Stimulated activated CD8-positive, alpha-beta memory T cell treated with anti-CD3 and anti-CD28 coated beads, Interleukin-7, amount 100 ng/mL, for 4 hours (primary cell): ENCODE measurements at regions not wholly inside any gene's neighbourhood (a gene's known extent, or its start where the extent isn't known, plus 50 kb on each side); places are given as distances from the start of the nearest gene placed in this dataset.
"Not testable (repeated sequence)": the region's sequence is repeated elsewhere in the genome, so short reads cannot be mapped to it uniquely, and the experiment has no call there.

Experiments
- DNase-seq, 2 donors: peaks; one replicate each; pipeline ENCODE4 v3.0.0-alpha.2; 2020; ENCODE audit warnings: low read depth in 2 of 2

DNA sequence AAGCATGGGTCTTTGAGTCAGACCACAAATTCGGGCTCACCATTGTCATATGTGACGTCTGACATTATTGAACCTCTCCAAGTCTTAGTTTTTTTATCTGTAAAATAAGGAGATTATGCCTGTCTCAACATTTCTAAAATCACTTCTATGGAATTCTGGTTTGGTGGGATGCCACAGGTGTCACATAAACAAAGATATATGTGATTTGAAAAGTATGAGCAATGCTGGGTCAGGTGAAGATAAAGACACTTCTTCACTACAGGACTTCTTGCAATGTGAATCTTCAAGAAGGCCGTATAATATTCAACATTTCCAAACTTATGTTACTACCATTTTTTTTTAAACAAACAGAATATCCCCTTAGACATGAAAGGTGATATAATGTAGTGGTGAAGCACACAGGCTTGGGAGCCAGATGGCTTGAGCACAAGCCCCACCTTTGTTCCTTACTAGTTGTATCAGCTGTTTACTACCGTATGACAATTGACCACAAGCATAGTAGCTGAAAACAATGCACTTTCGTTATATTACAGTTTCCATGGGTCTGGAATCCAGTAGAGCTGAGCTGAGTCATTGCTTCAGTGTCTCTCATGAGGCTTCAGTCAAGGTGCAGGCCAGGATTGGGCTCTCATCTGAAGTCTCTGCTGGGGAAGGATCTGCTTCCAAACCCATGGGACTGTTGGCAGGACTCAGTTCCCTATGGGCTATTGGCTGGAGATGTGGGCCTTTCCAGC is 87.7 kb downstream of the UTP18 start:
- no peak for DNase-seq

GRCh38 chr17:51351080-51351479 is 90.7 kb downstream of the UTP18 start:
- no peak for DNase-seq

- no peak for DNase-seq
These were observed 91.5 kb downstream of the UTP18 start for GRCh38 chr17:51351890-51352289.

DNA sequence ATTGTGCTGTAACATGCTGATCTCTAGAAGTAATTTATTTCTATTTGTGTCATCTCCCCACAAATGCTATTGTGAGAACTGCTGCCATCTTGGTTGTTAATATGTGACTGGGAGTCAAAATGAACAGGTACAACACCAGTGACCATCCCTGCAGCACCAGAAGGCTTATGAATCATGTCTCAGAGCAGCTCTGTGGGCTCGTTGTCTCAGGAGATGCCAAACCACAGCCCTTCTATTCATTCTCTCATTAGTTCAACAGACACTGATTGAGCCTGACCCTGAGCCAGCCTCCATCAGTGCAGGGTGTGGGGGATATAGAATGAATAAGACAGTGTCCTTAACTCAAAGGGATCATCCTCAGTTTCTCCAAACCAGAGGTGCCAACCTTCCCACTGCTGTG is 92.5 kb downstream of the UTP18 start:
- DNase-seq, result no peak

GRCh38 chr17:51353296-51353695 is 93.0 kb downstream of the UTP18 start:
- no peak for DNase-seq

GRCh38 chr17:51354936-51355335 is 94.6 kb downstream of the UTP18 start:
- no peak for DNase-seq

DNA sequence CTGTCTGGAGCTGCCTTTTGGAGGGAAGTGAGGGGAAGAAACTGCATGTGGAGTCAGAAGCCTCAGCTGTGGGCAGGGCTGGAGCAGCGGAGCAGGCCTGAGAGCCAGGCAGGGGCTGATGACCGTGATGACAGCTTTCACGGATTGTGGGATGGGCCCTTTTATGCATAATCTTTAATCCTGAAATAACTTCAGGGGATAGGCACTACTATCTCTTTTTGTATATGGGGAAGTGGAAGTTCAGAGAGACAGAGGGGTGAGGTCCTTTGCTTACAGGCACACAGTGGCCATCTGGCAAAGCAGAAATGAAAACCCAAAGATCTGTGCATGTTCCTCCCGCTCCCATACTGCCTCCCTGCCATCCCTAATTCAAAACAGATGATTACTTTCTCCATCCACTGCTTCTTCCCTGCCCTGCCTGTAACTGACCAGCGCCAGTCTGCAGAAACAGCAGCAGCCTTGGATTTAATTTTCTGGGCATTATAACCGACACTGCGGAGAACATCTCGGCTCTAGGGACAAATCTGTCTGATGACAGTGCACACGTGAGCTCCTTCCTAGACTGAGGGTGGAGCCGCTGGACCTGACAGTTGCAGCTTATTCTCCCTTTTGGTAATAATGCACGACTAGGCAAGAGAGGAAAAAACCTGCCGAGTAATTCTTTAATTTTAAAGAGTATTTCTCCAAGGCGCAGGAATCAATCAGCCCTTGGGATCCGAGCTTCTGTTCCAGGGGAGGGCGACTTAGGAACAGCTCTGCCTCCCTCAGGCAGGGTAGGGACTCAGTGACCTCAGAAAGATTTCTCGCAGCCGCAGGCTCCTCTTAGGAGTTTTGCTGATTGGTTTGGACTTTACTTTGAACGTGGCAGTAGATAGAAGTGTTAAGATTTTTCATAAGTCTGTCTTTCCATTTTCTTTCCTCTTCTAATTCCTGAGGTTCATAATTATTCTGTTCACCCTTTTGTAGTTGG is 95.4 kb downstream of the UTP18 start:
- DNase-seq, result no peak

DNA sequence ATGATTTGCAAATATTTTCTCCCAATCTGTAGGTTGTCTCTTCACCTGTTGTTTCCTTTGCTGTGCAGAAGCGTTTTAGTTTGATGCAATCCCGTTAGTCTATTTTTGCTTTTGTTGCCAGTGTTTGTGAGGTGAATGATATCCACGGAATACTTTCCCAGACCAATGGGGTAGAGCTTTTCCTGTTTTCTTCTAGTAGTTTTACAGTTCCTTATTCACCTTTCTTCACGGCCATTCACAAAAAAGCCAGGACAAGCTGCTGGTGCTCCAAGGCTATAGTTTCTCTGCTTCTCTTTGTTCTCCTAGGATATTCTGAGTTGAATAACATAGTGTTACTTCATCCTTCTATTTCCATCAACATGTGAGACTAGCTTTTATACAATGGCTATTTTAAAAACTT is 98.7 kb downstream of the UTP18 start:
- no peak for DNase-seq

DNA sequence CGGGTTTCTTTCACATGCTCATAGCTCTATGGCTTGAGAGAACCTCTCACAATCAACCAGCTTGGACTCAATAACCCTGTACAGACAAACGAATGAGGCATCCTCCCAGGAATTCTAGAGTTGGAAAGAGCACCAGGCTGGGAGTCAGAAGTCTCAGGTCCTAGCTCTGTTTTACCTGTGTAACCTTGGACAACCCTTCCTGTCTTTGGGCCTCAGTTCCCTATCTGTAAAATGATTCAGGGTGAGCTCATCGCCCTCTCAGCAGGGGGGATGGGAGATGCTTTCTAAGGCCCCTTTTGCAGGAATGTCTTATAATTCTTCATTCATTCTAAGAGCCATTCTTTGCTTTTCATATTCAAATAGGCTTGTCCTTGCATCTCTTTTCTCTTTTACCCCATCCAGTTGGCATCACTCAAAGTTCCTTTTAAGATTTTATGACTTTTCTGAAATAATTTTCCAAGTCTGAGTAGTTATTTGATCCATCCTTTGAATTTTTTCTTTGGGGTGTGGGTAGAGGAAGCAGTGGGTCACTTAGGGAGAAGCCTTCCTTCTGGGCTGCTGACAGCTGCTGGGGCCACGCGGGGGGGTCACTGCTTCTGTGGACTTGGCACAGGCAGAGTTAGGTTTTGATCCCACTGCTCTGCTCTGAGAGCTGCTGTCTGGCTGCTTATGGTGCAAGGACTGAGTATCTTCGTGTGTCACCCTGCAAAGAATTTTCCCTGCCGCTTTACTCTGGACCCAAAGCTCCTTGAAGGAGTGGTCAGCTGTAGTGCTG is 102.7 kb downstream of the UTP18 start:
- DNase-seq, result no peak

GRCh38 chr17:51365090-51365489 is 104.7 kb downstream of the UTP18 start:
- DNase-seq, result no peak

DNA sequence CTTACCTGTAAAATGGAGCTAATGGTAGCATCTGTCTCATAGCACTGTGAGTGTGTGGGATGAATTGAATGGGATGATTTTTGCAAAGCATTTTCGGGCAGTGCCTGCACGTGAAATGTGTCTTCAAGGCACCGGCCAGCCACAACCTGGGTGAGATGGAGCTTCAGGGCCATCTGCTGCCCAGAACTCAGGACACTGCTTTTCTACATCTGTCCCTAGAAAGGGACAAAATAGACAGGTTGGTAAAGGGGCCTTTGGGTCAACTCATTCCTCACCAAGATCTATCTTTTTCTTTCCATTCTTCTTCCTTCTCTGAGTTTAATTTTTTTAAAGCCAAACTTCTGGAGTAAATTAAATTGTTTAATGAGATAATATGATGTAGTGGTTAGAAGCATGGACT is 106.5 kb downstream of the UTP18 start:
- no peak for DNase-seq

GRCh38 chr17:51367836-51368235 is 107.5 kb downstream of the UTP18 start:
- not testable (repeated sequence) for DNase-seq

DNA sequence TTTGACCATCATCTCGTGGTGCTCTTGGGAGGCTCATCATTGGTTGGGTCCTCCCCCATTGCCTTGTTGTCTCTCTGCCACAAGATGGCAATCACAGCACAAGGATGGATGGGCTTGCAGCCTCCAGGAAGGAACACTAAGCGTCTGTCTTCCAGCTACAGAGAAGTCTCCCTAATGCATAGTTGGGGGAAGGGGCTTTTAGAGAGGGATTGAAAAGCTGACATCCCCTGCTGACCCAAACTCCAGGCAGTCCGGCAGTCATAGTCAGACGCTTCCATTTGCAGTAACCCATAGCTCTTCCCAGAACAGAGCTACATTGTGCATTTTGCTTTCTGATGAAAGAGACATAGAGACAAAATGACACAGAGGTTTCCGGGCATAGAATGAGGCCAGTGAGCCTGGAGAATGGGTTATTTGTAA is 111.4 kb downstream of the UTP18 start:
- DNase-seq, result no peak

DNA sequence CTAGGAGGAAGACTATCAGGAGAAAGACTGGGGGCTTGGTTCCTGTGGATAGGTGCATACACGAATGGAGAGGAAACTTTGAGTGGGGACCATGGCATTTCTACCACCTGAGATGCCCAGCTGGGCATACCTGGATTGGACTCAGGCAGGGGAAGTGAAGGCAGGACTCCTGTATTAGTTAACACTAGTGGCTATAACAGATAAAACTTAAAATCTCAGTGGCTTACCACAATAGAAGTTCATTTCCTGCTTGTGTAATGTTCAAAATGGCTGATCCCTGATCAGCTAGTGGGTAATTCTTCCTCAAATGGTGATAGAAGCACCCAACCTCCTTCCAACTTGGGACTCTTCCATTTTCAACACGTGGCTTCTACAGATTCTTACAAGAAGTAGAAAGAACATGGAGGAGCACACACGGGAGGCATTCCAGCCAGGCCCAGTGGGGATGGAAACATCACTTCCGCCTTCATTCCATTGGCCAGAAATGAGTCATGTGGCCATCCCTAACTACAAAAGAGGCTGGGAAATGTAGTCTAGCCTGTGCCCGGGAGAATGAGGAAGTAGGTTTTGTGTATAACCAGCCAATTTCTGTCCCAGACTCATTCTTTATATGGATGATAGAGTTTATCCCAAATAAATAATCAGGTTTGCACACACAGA is 112.1 kb downstream of the UTP18 start:
- DNase-seq, result no peak

GRCh38 chr17:51373489-51374152 is 113.3 kb downstream of the UTP18 start:
- DNase-seq, result no peak

DNA sequence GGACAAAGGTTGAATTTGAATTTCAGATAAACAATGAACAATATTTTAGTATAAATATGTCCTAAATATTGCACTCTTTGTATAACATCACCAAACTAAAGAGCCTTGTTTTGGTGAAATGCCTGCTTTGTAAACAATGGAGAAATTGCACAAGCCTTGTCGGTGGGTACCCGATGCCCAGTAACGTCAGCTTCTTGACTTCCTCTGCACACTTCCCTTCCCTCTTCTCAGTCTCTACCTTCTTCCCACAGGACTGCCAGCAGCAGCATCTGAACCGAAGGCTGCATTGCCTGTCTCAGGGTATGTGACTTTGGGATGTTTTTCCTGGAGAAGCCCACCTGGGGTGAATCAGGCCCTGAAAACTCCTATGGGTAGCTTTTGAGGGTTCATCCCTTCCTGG is 113.9 kb downstream of the UTP18 start:
- DNase-seq, result no peak

DNA sequence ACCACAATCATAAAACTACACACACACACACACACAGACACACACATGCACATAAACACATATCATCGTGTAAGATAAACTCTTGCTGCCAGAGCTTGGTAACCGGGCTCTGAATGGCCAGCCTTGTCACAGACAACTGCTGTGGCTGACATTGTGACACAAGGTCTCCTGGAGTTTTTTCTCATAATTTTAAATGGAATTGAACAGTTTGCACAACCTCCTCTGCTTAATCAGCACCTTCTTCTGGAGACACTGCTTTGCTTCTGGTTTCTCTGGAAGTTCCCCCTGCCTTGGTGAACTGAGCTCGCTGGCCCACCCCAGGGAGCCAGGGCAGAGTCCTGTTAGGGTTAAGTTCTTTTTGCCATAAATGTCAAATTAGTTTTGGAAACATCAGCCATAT is 115.4 kb downstream of the UTP18 start:
- no peak for DNase-seq

DNA sequence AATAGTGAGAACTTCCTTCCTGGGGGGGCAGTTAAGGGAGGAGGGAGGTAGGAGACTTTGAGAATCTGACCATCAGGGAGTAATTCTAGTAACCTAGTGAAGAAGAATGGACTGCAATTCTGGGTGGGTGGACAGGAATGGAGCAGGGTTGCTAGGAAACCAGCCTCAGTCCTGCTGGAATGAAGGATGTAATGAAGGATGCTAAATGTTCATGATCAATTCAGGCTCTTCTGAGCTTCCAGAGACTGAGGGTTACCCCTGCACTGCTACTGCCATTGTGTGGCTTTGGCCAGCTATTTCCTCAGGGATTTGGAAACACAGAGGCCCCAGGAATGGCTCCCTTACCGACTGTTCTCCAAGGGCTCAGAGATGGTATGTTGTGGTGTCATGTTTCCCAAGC is 116.4 kb downstream of the UTP18 start:
- no peak for DNase-seq

GRCh38 chr17:51381262-51381661 is 120.9 kb downstream of the UTP18 start:
- no peak for DNase-seq

DNA sequence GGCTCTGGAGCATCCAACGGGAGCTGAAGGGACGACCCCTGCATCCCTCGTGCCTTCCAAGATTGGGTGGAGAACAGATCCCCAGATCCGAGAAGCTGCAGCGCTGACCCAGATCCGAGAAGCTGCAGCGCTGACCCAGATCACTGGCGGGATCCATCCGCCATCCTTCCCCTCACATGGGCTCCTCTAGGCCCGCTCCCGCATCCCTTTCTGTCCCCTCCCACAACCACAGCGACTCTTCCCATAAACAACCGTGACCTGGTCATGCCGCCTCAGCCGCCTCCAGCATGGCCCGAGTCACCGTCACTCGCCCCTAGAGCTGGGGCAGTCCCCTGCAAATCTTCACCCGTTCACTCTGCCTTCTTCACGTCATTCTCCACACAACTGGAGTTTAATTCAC is 124.9 kb downstream of the UTP18 start:
- no peak for DNase-seq

GRCh38 chr17:51387582-51387981 is 127.2 kb downstream of the UTP18 start:
- DNase-seq, result no peak
